GM12873 (cell line): ENCODE measurements at regions not wholly inside any gene's neighbourhood (a gene's known extent, or its start where the extent isn't known, plus 50 kb on each side); places are given as distances from the start of the nearest gene placed in this dataset.

Experiments
- TF ChIP-seq, protein P1 (sequence below): IDR thresholded peaks from 2 replicates; pipeline ENCODE4 v1.5.1; 2012; ENCODE audit warnings: low read depth, mild to moderate bottlenecking, moderate library complexity, low read length, control low read depth; ENCODE audit not compliant: insufficient read depth; ENCODE audit errors: missing control alignments

- TF ChIP-seq, protein P1, sequence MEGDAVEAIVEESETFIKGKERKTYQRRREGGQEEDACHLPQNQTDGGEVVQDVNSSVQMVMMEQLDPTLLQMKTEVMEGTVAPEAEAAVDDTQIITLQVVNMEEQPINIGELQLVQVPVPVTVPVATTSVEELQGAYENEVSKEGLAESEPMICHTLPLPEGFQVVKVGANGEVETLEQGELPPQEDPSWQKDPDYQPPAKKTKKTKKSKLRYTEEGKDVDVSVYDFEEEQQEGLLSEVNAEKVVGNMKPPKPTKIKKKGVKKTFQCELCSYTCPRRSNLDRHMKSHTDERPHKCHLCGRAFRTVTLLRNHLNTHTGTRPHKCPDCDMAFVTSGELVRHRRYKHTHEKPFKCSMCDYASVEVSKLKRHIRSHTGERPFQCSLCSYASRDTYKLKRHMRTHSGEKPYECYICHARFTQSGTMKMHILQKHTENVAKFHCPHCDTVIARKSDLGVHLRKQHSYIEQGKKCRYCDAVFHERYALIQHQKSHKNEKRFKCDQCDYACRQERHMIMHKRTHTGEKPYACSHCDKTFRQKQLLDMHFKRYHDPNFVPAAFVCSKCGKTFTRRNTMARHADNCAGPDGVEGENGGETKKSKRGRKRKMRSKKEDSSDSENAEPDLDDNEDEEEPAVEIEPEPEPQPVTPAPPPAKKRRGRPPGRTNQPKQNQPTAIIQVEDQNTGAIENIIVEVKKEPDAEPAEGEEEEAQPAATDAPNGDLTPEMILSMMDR: no peak
Measured at GRCh38 chrX:25561190-25561589, 545.4 kb upstream of the ARX start.

GRCh38 chrX:25573631-25574030 lies 557.9 kb upstream of the ARX start:
- TF ChIP-seq, protein P1: no peak

DNA sequence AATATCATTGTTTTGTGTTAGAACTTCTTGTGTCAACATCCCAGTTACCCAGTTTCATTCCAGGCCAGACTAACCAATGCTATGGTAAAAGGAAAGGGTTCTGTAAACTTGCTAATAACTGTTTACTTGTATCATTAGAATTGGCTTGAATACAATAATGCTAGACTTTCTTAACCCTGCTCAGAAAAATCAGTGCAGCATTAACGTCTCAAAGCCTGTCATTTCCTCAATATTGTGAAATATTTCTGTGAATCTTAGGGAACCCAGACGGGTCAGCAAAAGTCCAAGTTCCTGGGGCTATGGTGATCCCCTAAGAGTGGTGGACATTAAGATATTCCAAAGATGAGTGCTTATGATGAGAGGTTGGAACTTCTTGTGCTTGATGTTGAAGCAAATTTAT lies 541.2 kb upstream of the MAGEB18 start:
- TF ChIP-seq, protein P1: no peak

- TF ChIP-seq, protein P1: no peak
Measured at GRCh38 chrX:25597551-25597950, 540.6 kb upstream of the MAGEB18 start.

DNA sequence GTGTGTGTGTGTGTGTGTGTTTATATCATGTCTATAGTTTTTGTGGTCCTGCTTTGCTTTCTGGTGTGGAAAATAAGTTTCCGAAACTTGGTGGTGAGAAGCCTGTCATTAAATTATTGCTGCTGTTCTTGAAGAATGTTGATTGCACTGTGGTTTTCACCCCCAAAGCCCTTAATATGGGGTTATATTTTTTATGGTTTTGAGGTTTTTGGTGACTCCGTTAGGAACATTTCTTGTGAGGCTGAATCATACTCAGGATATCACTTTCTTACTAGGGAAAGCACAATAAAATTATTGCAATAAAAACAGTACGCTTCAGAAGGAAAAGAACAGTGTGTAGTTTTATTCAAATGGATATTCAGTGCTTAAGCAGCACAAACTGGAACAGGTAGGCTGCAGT lies 539.1 kb upstream of the MAGEB18 start:
- TF ChIP-seq, protein P1: no peak

GRCh38 chrX:25600776-25601175 lies 537.4 kb upstream of the MAGEB18 start:
- TF ChIP-seq, protein P1: no peak

DNA sequence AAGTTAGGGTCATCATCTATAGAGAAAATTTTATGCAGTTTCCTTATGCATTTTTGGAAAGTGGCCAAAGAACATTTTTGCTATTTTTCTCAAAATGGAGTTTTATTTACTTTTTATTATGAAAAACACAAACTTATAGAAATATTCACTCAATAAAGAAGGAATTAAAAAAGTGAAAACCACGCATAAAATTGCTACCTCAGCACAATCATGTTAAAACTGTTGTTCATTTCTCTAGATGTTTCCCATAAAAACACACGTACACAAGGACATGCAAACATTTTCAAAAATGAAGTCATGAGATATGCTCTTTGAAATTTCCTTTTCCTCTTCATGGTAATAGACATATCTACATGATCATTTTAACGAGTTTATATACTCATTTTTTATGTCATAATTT lies 536.8 kb upstream of the MAGEB18 start:
- TF ChIP-seq, protein P1: no peak
